ENCODE measurements at regions not wholly inside any gene's neighbourhood (a gene's known extent, or its start where the extent isn't known, plus 50 kb on each side); places are given as distances from the start of the nearest gene placed in this dataset.

GRCh38 chr4:13830449-13830848 is 202.9 kb upstream of the BOD1L1 start:
- H3K27ac ChIP-seq (ENCODE audit: low read depth, low read length), result no peak overlapping the region
- WGBS, 3 donors, result 53 to 77% (median 73%) methylated on average over 5 of the region's 5 CpGs

GRCh38 chr4:13833171-13833804 is 205.8 kb upstream of the BOD1L1 start:
- 58 to 71% (median 67%) methylated on average over 4 of the region's 4 CpGs for WGBS, 3 donors
- H3K27ac ChIP-seq (ENCODE audit: low read depth, low read length), result no peak overlapping the region

GRCh38 chr4:13836946-13837912 is 209.7 kb upstream of the BOD1L1 start:
- H3K27ac ChIP-seq (ENCODE audit: low read depth, low read length), result no peak overlapping the region

GRCh38 chr4:13840502-13841190 is 213.1 kb upstream of the BOD1L1 start:
- 45 to 72% (median 59%) methylated on average over 12 of the region's 12 CpGs for WGBS, 3 donors
- no peak overlapping the region for H3K27ac ChIP-seq (ENCODE audit: low read depth, low read length)

More at GRCh38 chr4:13836946-13837912, 209.7 kb upstream of the BOD1L1 start:
- WGBS, 3 donors, result 46 to 50% (median 48%) methylated on average over 6 of the region's 6 CpGs

- 54 to 66% (median 60%) methylated on average over 1 of the region's 1 CpG for WGBS, 3 donors
- no peak overlapping the region for H3K27ac ChIP-seq (ENCODE audit: low read depth, low read length)
Observed at GRCh38 chr4:13844740-13845139, 217.2 kb upstream of the BOD1L1 start.

- WGBS, 3 donors, result 41 to 72% (median 43%) methylated on average over 2 of the region's 2 CpGs
- no peak overlapping the region for H3K27ac ChIP-seq (ENCODE audit: low read depth, low read length)
Observed at GRCh38 chr4:13849778-13850177, 222.3 kb upstream of the BOD1L1 start.

- H3K27ac ChIP-seq (ENCODE audit: low read depth, low read length), result no peak overlapping the region
- 88 to 92% (median 91%) methylated on average over 12 of the region's 12 CpGs for WGBS, 3 donors
Observed at GRCh38 chr4:13851085-13851940, 223.8 kb upstream of the BOD1L1 start.

GRCh38 chr4:13852411-13852810 is 224.9 kb upstream of the BOD1L1 start:
- WGBS, 3 donors, result 92 to 97% (median 95%) methylated on average over 1 of the region's 1 CpG
- H3K27ac ChIP-seq (ENCODE audit: low read depth, low read length), result no peak overlapping the region

GRCh38 chr4:13856387-13856786 is 228.9 kb upstream of the BOD1L1 start:
- H3K27ac ChIP-seq (ENCODE audit: low read depth, low read length), result no peak overlapping the region
- WGBS, 3 donors, result 73 to 89% (median 88%) methylated on average over 5 of the region's 5 CpGs

GRCh38 chr4:13857397-13857796 is 229.9 kb upstream of the BOD1L1 start:
- WGBS, 3 donors, result 64 to 67% (median 67%) methylated on average over 2 of the region's 2 CpGs
- no peak overlapping the region for H3K27ac ChIP-seq (ENCODE audit: low read depth, low read length)

- H3K27ac ChIP-seq (ENCODE audit: low read depth, low read length), result no peak overlapping the region
Observed at GRCh38 chr4:13857800-13858199, 230.3 kb upstream of the BOD1L1 start.

- WGBS, 3 donors, result 91 to 94% (median 93%) methylated on average over 3 of the region's 3 CpGs
- H3K27ac ChIP-seq (ENCODE audit: low read depth, low read length), result no peak overlapping the region
Observed at GRCh38 chr4:13859423-13859822, 231.9 kb upstream of the BOD1L1 start.

GRCh38 chr4:13860126-13860525 is 232.6 kb upstream of the BOD1L1 start:
- 47 to 81% (median 59%) methylated on average over 1 of the region's 1 CpG for WGBS, 3 donors
- no peak overlapping the region for H3K27ac ChIP-seq (ENCODE audit: low read depth, low read length)

- H3K27ac ChIP-seq (ENCODE audit: low read depth, low read length), result no peak overlapping the region
- 48 to 70% (median 62%) methylated on average over 7 of the region's 7 CpGs for WGBS, 3 donors
Observed at GRCh38 chr4:13865871-13866669, 238.5 kb upstream of the BOD1L1 start.

- 27 to 91% (median 51%) methylated on average over 1 of the region's 1 CpG for WGBS, 3 donors
- no peak overlapping the region for H3K27ac ChIP-seq (ENCODE audit: low read depth, low read length)
Observed at GRCh38 chr4:13866881-13867280, 239.4 kb upstream of the BOD1L1 start.

- no peak overlapping the region for H3K27ac ChIP-seq (ENCODE audit: low read depth, low read length)
Observed at GRCh38 chr4:13872155-13872554, 244.6 kb upstream of the BOD1L1 start.

GRCh38 chr4:13872955-13873354 is 245.4 kb upstream of the BOD1L1 start:
- 63 to 70% (median 64%) methylated on average over 3 of the region's 3 CpGs for WGBS, 3 donors
- H3K27ac ChIP-seq (ENCODE audit: low read depth, low read length), result no peak overlapping the region

GRCh38 chr4:13875181-13875580 is 247.7 kb upstream of the BOD1L1 start:
- no peak overlapping the region for H3K27ac ChIP-seq (ENCODE audit: low read depth, low read length)
- WGBS, 3 donors, result 79 to 85% (median 84%) methylated on average over 1 of the region's 1 CpG

All from adipose tissue (tissue), 3 donors.